SK-N-SH treated with all-trans-retinoic acid at 6 μM for 48 hours (cell line): ENCODE measurements at regions not wholly inside any gene's neighbourhood (a gene's known extent, or its start where the extent isn't known, plus 50 kb on each side); places are given as distances from the start of the nearest gene placed in this dataset.

Experiments used
- ATAC-seq: fragments of 200-7000 bp; cut with Tn5 transposase; 3 replicates; pipeline ENCODE4 v1.9.1; 2020; ENCODE audit warnings: mild to moderate bottlenecking, moderate library complexity
- ARNTL ChIP-seq: fragments of 450-650 bp; formaldehyde crosslinking; IDR thresholded peaks from 2 replicates; pipeline ENCODE4 v1.5.0; 2020; ENCODE audit warnings: low read depth, mild to moderate bottlenecking, moderate library complexity, borderline replicate concordance
- CREB5 ChIP-seq: fragments of 250-450 bp; sonication (Bioruptor Pico); IDR thresholded peaks from 2 replicates; pipeline ENCODE4 v1.5.1; 2020; ENCODE audit warnings: low read depth, mild to moderate bottlenecking, moderate library complexity
- CSDC2 ChIP-seq: fragments of 250-450 bp; sonication (Bioruptor Pico); IDR thresholded peaks from 2 replicates; pipeline ENCODE4 v1.5.0; 2020; ENCODE audit warnings: mild to moderate bottlenecking, moderate library complexity
- CSRNP3 ChIP-seq: fragments of 250-450 bp; sonication (Bioruptor Pico); IDR thresholded peaks from 2 replicates; pipeline ENCODE4 v1.5.1; 2021; ENCODE audit warnings: mild to moderate bottlenecking, moderate library complexity
- ESRRG ChIP-seq: fragments of 250-450 bp; sonication (Bioruptor Pico); IDR thresholded peaks from 2 replicates; pipeline ENCODE4 v1.6.1; 2021; ENCODE audit warnings: mild to moderate bottlenecking
- ISL1 ChIP-seq: fragments of 250-450 bp; sonication (Bioruptor Pico); IDR thresholded peaks from 2 replicates; pipeline ENCODE4 v2.1.2; 2022; ENCODE audit warnings: mild to moderate bottlenecking, moderate library complexity
- RARB ChIP-seq: fragments of 250-450 bp; sonication (Bioruptor Pico); IDR thresholded peaks from 2 replicates; pipeline ENCODE4 v1.8.0; 2021; ENCODE audit warnings: mild to moderate bottlenecking, moderate library complexity
- SNAI2 ChIP-seq: fragments of 250-450 bp; sonication (Bioruptor Pico); IDR thresholded peaks from 2 replicates; pipeline ENCODE4 v1.5.0; 2020; ENCODE audit warnings: mild to moderate bottlenecking, moderate library complexity
- TCF4 ChIP-seq: fragments of 250-450 bp; sonication (Bioruptor Pico); IDR thresholded peaks from 2 replicates; pipeline ENCODE4 v1.8.0; 2021; ENCODE audit warnings: mild to moderate bottlenecking, moderate library complexity, borderline replicate concordance
- TOX ChIP-seq: fragments of 250-450 bp; sonication (Bioruptor Pico); IDR thresholded peaks from 2 replicates; pipeline ENCODE4 v1.8.0; 2021; ENCODE audit warnings: mild to moderate bottlenecking, moderate library complexity, borderline replicate concordance
- TSHZ2 ChIP-seq: fragments of 250-450 bp; sonication (Bioruptor Pico); IDR thresholded peaks from 2 replicates; pipeline ENCODE4 v1.5.0; 2020; ENCODE audit warnings: mild to moderate bottlenecking, moderate library complexity
- ZC3H10 ChIP-seq: fragments of 250-450 bp; sonication (Bioruptor Pico); IDR thresholded peaks from 2 replicates; pipeline ENCODE4 v1.5.1; 2021; ENCODE audit warnings: mild to moderate bottlenecking, moderate library complexity
- ZFP3 ChIP-seq: fragments of 250-450 bp; sonication (Bioruptor Pico); IDR thresholded peaks from 2 replicates; pipeline ENCODE4 v1.5.0; 2020; ENCODE audit warnings: mild to moderate bottlenecking, moderate library complexity
- ZFP30 ChIP-seq: fragments of 450-650 bp; formaldehyde crosslinking; IDR thresholded peaks from 2 replicates; pipeline ENCODE4 v1.5.0; 2022; ENCODE audit warnings: mild to moderate bottlenecking, moderate library complexity
- ZNF565 ChIP-seq: fragments of 450-650 bp; formaldehyde crosslinking; conservative IDR thresholded peaks from 2 replicates; pipeline ENCODE4 v1.5.0; 2020; ENCODE audit warnings: low read depth, mild to moderate bottlenecking, moderate library complexity
- ZNF70 ChIP-seq: fragments of 450-650 bp; formaldehyde crosslinking; IDR thresholded peaks from 2 replicates; pipeline ENCODE4 v1.5.0; 2020; ENCODE audit warnings: mild to moderate bottlenecking, moderate library complexity
- TF ChIP-seq, protein P1 (sequence below): fragments of 250-450 bp; sonication (Bioruptor Pico); IDR thresholded peaks from 2 replicates; pipeline ENCODE4 v1.8.0; 2021; ENCODE audit warnings: low read depth, mild to moderate bottlenecking, moderate library complexity, borderline replicate concordance

- TF ChIP-seq TOX (CRISPR knock-in tag) (no peak), ZNF70 (CRISPR knock-in tag) (no peak), CSRNP3 (CRISPR knock-in tag) (no peak), ZFP30 (CRISPR knock-in tag) (no peak), CSDC2 (CRISPR knock-in tag) (no peak), ZFP3 (CRISPR knock-in tag) (no peak), CREB5 (no peak), TSHZ2 (no peak), RARB (CRISPR knock-in tag) (no peak), ISL1 (no peak), ESRRG (no peak), SNAI2 (CRISPR knock-in tag) (no peak), ARNTL (CRISPR knock-in tag) (no peak), ZNF565 (CRISPR knock-in tag) (no peak)
- TF ChIP-seq, protein P1, sequence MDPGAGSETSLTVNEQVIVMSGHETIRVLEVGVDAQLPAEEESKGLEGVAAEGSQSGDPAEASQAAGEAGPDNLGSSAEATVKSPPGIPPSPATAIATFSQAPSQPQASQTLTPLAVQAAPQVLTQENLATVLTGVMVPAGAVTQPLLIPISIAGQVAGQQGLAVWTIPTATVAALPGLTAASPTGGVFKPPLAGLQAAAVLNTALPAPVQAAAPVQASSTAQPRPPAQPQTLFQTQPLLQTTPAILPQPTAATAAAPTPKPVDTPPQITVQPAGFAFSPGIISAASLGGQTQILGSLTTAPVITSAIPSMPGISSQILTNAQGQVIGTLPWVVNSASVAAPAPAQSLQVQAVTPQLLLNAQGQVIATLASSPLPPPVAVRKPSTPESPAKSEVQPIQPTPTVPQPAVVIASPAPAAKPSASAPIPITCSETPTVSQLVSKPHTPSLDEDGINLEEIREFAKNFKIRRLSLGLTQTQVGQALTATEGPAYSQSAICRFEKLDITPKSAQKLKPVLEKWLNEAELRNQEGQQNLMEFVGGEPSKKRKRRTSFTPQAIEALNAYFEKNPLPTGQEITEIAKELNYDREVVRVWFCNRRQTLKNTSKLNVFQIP (CRISPR knock-in tag) = no peak
- ATAC-seq = no peak
Measured at GRCh38 chr13:52921194-52921593, 72.8 kb upstream of the PCDH8 start.

GRCh38 chr13:52916486-52916990 is 68.1 kb upstream of the PCDH8 start:
- TF ChIP-seq ISL1 (no peak), ZC3H10 (CRISPR knock-in tag) (no peak), SNAI2 (CRISPR knock-in tag) (no peak), ZNF565 (CRISPR knock-in tag) (no peak), CSDC2 (CRISPR knock-in tag) (no peak), CSRNP3 (CRISPR knock-in tag) (no peak), TCF4 (CRISPR knock-in tag) (no peak), ARNTL (CRISPR knock-in tag) (no peak), ZFP3 (CRISPR knock-in tag) (no peak), RARB (CRISPR knock-in tag) (no peak), CREB5 (no peak), TOX (CRISPR knock-in tag) (no peak)
- TF ChIP-seq, protein P1 (CRISPR knock-in tag) = no peak
- no peak for ATAC-seq
